ENCODE measurements at regions not wholly inside any gene's neighbourhood (a gene's known extent, or its start where the extent isn't known, plus 50 kb on each side); places are given as distances from the start of the nearest gene placed in this dataset.

GRCh38 chr12:4111010-4111409, 162.6 kb upstream of the CCND2 start:
- no peak overlapping the region for H3K4me3 ChIP-seq (ENCODE audit: low read depth, low read length)
- no peak for DNase-seq (ENCODE audit: low read depth)
- TF ChIP-seq CTCF (IDR thresholded peaks at IDR 0.05; ENCODE audit: insufficient read depth, low read depth, low read length, missing control alignments) = no peak

- TF ChIP-seq CTCF (IDR thresholded peaks at IDR 0.05; ENCODE audit: insufficient read depth, low read depth, low read length, missing control alignments) = no peak
- DNase-seq (ENCODE audit: low read depth) = no peak
Measured at GRCh38 chr12:4109826-4110225, 163.7 kb upstream of the CCND2 start.

GRCh38 chr12:4108803-4109345, 164.7 kb upstream of the CCND2 start:
- DNase-seq (ENCODE audit: low read depth) = no peak
- TF ChIP-seq CTCF (IDR thresholded peaks at IDR 0.05; ENCODE audit: insufficient read depth, low read depth, low read length, missing control alignments) = no peak

More at GRCh38 chr12:4109826-4110225, 163.7 kb upstream of the CCND2 start:
- no peak overlapping the region for H3K4me3 ChIP-seq (ENCODE audit: low read depth, low read length)

GRCh38 chr12:4107911-4108697, 165.5 kb upstream of the CCND2 start:
- no peak for DNase-seq (ENCODE audit: low read depth)
- no peak for TF ChIP-seq CTCF (IDR thresholded peaks at IDR 0.05; ENCODE audit: insufficient read depth, low read depth, low read length, missing control alignments)
- H3K4me3 ChIP-seq (ENCODE audit: low read depth, low read length) = no peak overlapping the region

More at GRCh38 chr12:4108803-4109345, 164.7 kb upstream of the CCND2 start:
- H3K4me3 ChIP-seq (ENCODE audit: low read depth, low read length) = no peak overlapping the region

GRCh38 chr12:4107436-4107878, 166.1 kb upstream of the CCND2 start:
- peak; percentile 90 for DNase-seq (ENCODE audit: low read depth)
- H3K4me3 ChIP-seq (ENCODE audit: low read depth, low read length) = no peak overlapping the region

GRCh38 chr12:4106621-4107020, 166.9 kb upstream of the CCND2 start:
- DNase-seq (ENCODE audit: low read depth) = peak; percentile 47
- no peak overlapping the region for H3K4me3 ChIP-seq (ENCODE audit: low read depth, low read length)
- TF ChIP-seq CTCF (IDR thresholded peaks at IDR 0.05; ENCODE audit: insufficient read depth, low read depth, low read length, missing control alignments) = no peak

More at GRCh38 chr12:4107436-4107878, 166.1 kb upstream of the CCND2 start:
- TF ChIP-seq CTCF (IDR thresholded peaks at IDR 0.05; ENCODE audit: insufficient read depth, low read depth, low read length, missing control alignments) = peak; percentile 76
